ENCODE measurements at regions not wholly inside any gene's neighbourhood (a gene's known extent, or its start where the extent isn't known, plus 50 kb on each side); places are given as distances from the start of the nearest gene placed in this dataset.
A peak's percentile ranks its signal among the peaks of the same experiment; 100 is the strongest.

DNA sequence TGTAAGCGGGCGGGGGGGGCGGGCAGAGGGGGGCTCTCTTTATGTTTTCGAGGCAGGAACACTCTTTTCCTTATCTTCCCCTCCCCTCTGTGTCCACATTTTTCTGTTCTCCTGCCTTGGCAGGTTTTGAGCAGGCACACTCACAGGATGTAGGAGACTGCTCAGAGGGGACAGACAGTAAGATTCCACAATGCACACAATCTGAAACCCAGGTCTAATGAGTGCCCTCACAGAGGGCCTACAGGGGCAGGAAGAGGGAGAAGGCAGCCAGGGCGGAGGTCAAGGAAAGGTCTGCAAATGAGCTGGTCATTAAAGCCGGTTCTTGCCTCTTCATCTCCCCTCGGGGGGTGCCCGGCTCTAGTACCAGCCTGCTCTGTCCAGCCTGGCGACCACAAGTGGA lies 106.1 kb upstream of the ATP6AP2 start:
- FAIRE-seq (no peak), DNase-seq (ENCODE audit: low read depth) (no peak)
- Histone ChIP-seq H3K36me3 (ENCODE audit: control insufficient read depth, insufficient read depth, low read length) (no peaks in the 10 kb centered on the region), H3K27me3 (ENCODE audit: control insufficient read depth, insufficient read depth, low read length) (no peaks in the 10 kb centered on the region), H3K4me3 (ENCODE audit: low read depth, low read length) (no peak overlapping the region)
- TF ChIP-seq, protein P1, sequence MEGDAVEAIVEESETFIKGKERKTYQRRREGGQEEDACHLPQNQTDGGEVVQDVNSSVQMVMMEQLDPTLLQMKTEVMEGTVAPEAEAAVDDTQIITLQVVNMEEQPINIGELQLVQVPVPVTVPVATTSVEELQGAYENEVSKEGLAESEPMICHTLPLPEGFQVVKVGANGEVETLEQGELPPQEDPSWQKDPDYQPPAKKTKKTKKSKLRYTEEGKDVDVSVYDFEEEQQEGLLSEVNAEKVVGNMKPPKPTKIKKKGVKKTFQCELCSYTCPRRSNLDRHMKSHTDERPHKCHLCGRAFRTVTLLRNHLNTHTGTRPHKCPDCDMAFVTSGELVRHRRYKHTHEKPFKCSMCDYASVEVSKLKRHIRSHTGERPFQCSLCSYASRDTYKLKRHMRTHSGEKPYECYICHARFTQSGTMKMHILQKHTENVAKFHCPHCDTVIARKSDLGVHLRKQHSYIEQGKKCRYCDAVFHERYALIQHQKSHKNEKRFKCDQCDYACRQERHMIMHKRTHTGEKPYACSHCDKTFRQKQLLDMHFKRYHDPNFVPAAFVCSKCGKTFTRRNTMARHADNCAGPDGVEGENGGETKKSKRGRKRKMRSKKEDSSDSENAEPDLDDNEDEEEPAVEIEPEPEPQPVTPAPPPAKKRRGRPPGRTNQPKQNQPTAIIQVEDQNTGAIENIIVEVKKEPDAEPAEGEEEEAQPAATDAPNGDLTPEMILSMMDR (IDR thresholded peaks at IDR 0.05; ENCODE audit: insufficient read depth, low read length, severe bottlenecking): no peak

DNA sequence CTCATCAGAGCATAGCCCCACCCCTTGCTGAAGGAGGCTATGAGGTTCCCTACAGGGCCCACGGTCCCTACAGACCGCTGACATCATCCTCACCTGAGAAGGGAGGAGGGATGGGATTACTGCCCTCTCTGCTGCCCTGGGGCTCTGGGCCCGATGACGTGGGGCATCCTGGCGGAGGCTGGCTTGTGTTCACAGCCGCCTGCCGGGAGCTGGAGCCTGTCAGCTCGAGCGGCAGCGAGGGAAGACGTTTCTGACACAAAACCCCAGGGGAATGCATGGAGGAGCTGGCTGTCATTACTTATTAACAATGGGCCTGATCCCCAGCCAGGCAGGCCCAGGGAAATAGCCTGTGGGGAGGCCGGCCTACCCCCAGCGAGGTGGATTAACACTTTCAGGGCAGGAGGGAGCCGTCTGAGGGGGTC lies 106.6 kb upstream of the ATP6AP2 start:
- Histone ChIP-seq H3K36me3 (ENCODE audit: control insufficient read depth, insufficient read depth, low read length) (no peaks in the 10 kb centered on the region), H3K27me3 (ENCODE audit: control insufficient read depth, insufficient read depth, low read length) (no peaks in the 10 kb centered on the region), H3K4me3 (ENCODE audit: low read depth, low read length) (no peak overlapping the region)
- no peak for FAIRE-seq
- peak; percentile 58 for DNase-seq (ENCODE audit: low read depth)
- TF ChIP-seq, protein P1 (IDR thresholded peaks at IDR 0.05; ENCODE audit: insufficient read depth, low read length, severe bottlenecking): no peak

DNA sequence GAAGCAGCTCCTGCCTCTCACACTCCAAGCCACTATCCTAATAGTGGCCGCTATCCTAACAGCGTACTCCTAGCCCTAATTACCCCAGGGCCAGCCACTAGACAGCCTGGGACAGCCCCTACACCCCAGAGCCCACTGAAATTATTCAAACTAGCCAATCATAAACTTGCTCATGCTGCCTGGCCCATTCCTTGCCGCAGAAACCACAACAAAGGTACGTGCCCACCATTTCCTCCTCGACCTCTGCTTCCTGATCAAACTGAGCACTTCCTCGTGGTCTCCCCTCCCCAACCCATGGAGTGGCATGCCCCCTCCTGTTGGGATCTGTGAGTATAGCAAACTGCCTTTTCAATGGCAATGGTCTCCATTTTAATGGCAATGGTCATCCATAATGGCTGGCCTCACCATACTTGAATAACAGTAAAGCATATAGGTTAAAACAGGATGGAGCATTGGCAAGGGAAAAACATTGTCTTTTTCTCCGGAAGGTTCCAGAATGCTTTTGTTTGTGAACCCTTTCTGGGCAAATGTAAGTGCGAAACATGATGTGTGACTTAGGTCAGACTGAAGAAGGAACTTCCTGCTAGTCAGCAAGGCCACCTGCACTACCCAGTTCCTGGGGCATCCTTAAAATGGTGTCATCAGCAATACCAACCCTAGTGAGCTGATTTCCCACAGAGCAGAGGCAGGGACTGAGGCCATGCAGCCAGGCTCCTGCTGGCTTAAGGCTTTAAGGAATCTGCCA lies 107.1 kb upstream of the ATP6AP2 start:
- Histone ChIP-seq H3K36me3 (ENCODE audit: control insufficient read depth, insufficient read depth, low read length) (no peaks in the 10 kb centered on the region), H3K27me3 (ENCODE audit: control insufficient read depth, insufficient read depth, low read length) (no peaks in the 10 kb centered on the region), H3K4me3 (ENCODE audit: low read depth, low read length) (no peak overlapping the region)
- DNase-seq (ENCODE audit: low read depth) (no peak), FAIRE-seq (no peak)
- TF ChIP-seq, protein P1 (IDR thresholded peaks at IDR 0.05; ENCODE audit: insufficient read depth, low read length, severe bottlenecking): no peak

DNA sequence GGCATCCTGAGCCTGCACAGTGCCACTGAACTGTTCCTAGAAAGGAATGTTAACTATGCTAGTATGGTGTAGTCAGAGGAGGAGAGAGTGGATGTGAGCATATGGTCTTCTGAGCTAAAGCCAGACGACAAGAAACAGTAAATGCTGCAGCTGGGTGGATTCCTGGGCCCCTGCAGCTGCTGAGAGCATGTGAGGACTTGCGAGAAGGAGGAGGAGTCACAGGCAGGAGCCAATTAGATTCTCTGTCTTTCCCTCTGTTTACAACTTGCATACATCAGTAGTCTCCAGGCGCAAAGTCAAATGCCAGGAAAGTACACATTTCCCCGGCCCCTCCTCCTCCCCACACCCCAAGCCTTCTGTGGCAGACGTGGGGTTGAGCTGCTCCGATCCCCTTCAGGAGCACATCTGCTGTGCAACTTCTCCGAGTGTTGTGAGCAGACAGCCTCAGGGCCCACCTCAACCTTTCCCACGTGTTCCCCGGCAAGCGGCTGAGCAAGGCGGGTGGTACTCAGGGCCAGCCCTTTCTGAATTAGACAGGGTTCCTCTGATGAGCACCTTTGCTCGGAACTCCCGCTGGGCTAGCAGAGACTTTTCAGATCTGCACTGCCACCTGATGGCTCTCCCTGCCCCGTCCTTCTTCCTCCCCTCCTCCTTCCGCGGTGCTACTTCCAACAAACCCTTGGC lies 108.7 kb upstream of the ATP6AP2 start:
- no peak for FAIRE-seq
- TF ChIP-seq, protein P1 (IDR thresholded peaks at IDR 0.05; ENCODE audit: insufficient read depth, low read length, severe bottlenecking): peak; percentile 36
- Histone ChIP-seq H3K4me3 (ENCODE audit: low read depth, low read length) (no peak overlapping the region), H3K27me3 (ENCODE audit: control insufficient read depth, insufficient read depth, low read length) (no peaks in the 10 kb centered on the region), H3K36me3 (ENCODE audit: control insufficient read depth, insufficient read depth, low read length) (no peaks in the 10 kb centered on the region)
- DNase-seq (ENCODE audit: low read depth): peak; percentile 62

DNA sequence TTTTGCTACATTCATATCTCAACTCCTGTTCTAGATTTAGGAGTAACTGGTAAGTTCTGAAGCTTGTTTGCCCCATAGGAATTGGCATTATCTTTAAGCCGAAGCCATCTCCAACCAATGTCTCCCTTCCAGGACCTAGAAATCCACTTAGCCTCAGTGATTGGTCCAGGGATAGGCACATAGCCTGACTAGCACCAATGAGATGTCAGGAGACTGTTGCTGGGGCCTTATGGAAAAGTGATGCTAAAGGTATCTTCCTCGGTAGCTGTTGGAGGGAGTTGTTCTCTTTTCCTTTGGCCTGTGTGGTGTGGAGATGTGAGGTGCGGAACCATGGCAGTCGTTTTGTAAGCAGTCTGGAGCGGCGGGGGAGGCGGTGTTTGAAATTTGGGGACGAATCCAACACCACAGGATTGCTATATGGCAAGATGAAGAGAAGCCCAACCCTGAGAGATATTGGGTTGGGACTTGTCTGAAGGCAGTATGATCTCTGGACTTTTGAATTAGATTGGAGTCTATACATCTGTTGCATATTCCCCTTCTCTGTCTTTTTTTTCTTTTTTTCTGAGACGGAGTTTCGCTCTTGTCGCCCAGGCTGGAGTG lies 109.8 kb upstream of the ATP6AP2 start:
- Histone ChIP-seq H3K27me3 (ENCODE audit: control insufficient read depth, insufficient read depth, low read length) (no peaks in the 10 kb centered on the region), H3K4me3 (ENCODE audit: low read depth, low read length) (no peak overlapping the region), H3K36me3 (ENCODE audit: control insufficient read depth, insufficient read depth, low read length) (no peaks in the 10 kb centered on the region)
- no peak for FAIRE-seq
- DNase-seq (ENCODE audit: low read depth): no peak
- TF ChIP-seq, protein P1 (IDR thresholded peaks at IDR 0.05; ENCODE audit: insufficient read depth, low read length, severe bottlenecking): no peak

All from bronchial epithelial cell (primary cell).